WTC11 (cell line): ENCODE measurements at regions not wholly inside any gene's neighbourhood (a gene's known extent, or its start where the extent isn't known, plus 50 kb on each side); places are given as distances from the start of the nearest gene placed in this dataset.

ENCODE experiments used
- ATAC-seq: fragments of 200-7000 bp; cut with Tn5 transposase; 2 replicates; pipeline ENCODE4 v1.10.0; 2021; ENCODE audit warnings: mild to moderate bottlenecking, moderate library complexity
- CTCF ChIA-PET: fragments of 300-600 bp; sonication (Branson Sonifier 250); formaldehyde crosslinking; loops from one replicate; lab custom pipeline; 2021; ENCODE audit warnings: antibody characterized with exemption; lab: Charles Lee
- POLR2A ChIA-PET: fragments of 350-600 bp; sonication (Branson Sonifier 250); formaldehyde crosslinking; loops from one replicate; lab custom pipeline; 2021; ENCODE audit warnings: antibody characterized with exemption; lab: Charles Lee
- DNase-seq: peaks from one replicate; pipeline ENCODE4 v3.0.0; 2021; ENCODE audit warnings: low spot score
- H3K27ac Mint-ChIP-seq: 2 replicates; pipeline ENCODE4 v1.8.0; 2021; ENCODE audit warnings: mixed read lengths
- H3K27me3 Mint-ChIP-seq: 2 replicates; pipeline ENCODE4 v1.8.0; 2021; ENCODE audit warnings: low read depth, mild to moderate bottlenecking, moderate library complexity, mixed read lengths
- H3K36me3 Mint-ChIP-seq: 2 replicates; pipeline ENCODE4 v1.8.0; 2021; ENCODE audit warnings: mixed read lengths
- H3K4me1 Mint-ChIP-seq: 2 replicates; pipeline ENCODE4 v1.8.0; 2022; ENCODE audit warnings: mixed read lengths
- H3K4me3 Mint-ChIP-seq: 2 replicates; pipeline ENCODE4 v1.8.0; 2021; ENCODE audit warnings: mild to moderate bottlenecking, moderate library complexity, mixed read lengths
- H3K9me3 Mint-ChIP-seq: 2 replicates; pipeline ENCODE4 v1.8.0; 2021; ENCODE audit warnings: mixed read lengths
- CREM ChIP-seq: sonication (generic); formaldehyde crosslinking; IDR thresholded peaks from 2 replicates; pipeline ENCODE4 v1.8.1; 2022; ENCODE audit warnings: mild to moderate bottlenecking, missing genetic modification reagents, moderate library complexity
- CTCF ChIP-seq: fragments of 200-600 bp; IDR thresholded peaks from 2 replicates; pipeline ENCODE4 v1.8.0; 2022; ENCODE audit warnings: antibody characterized with exemption
- E2F5 ChIP-seq: sonication (generic); formaldehyde crosslinking; IDR thresholded peaks from 2 replicates; pipeline ENCODE4 v1.8.1; 2022; ENCODE audit warnings: mild to moderate bottlenecking, moderate library complexity, missing genetic modification reagents
- ELF4 ChIP-seq: sonication (generic); formaldehyde crosslinking; IDR thresholded peaks from 2 replicates; pipeline ENCODE4 v1.8.1; 2022; ENCODE audit warnings: low read depth, mild to moderate bottlenecking, moderate library complexity, missing genetic modification reagents
- ETV6 ChIP-seq: sonication (generic); formaldehyde crosslinking; IDR thresholded peaks from 2 replicates; pipeline ENCODE4 v1.8.1; 2022; ENCODE audit warnings: mild to moderate bottlenecking, missing genetic modification reagents
- FOXK1 ChIP-seq: sonication (generic); formaldehyde crosslinking; IDR thresholded peaks from 2 replicates; pipeline ENCODE4 v1.8.0; 2022; ENCODE audit warnings: mild to moderate bottlenecking, moderate library complexity, missing genetic modification reagents
- MAX ChIP-seq: sonication (generic); formaldehyde crosslinking; IDR thresholded peaks from 2 replicates; pipeline ENCODE4 v1.8.0; 2022; ENCODE audit warnings: mild to moderate bottlenecking, missing genetic modification reagents
- MLX ChIP-seq: sonication (generic); formaldehyde crosslinking; IDR thresholded peaks from 2 replicates; pipeline ENCODE4 v1.8.1; 2023; ENCODE audit warnings: mild to moderate bottlenecking, missing genetic modification reagents, moderate library complexity
- MXD4 ChIP-seq: fragments of 250-450 bp; sonication (Bioruptor Pico); IDR thresholded peaks from 2 replicates; pipeline ENCODE4 v1.8.0; 2021; ENCODE audit warnings: mild to moderate bottlenecking, moderate library complexity, borderline replicate concordance
- NFE2L1 ChIP-seq: sonication (generic); formaldehyde crosslinking; IDR thresholded peaks from 2 replicates; pipeline ENCODE4 v1.8.1; 2023; ENCODE audit warnings: missing genetic modification reagents
- NFYB ChIP-seq: sonication (generic); formaldehyde crosslinking; conservative IDR thresholded peaks from 2 replicates; pipeline ENCODE4 v1.8.0; 2022; ENCODE audit warnings: low read depth, missing genetic modification reagents
- OVOL2 ChIP-seq: fragments of 250-450 bp; sonication (Bioruptor Pico); IDR thresholded peaks from 2 replicates; pipeline ENCODE4 v1.9.0; 2021; ENCODE audit warnings: mild to moderate bottlenecking, borderline replicate concordance
- PREB ChIP-seq: sonication (generic); formaldehyde crosslinking; IDR thresholded peaks from 2 replicates; pipeline ENCODE4 v1.8.1; 2022; ENCODE audit warnings: mild to moderate bottlenecking, missing genetic modification reagents, moderate library complexity, borderline replicate concordance
- SOX15 ChIP-seq: fragments of 250-450 bp; sonication (Bioruptor Pico); IDR thresholded peaks from 2 replicates; pipeline ENCODE4 v1.9.0; 2021; ENCODE audit warnings: mild to moderate bottlenecking
- TCF7 ChIP-seq: sonication (generic); formaldehyde crosslinking; IDR thresholded peaks from 2 replicates; pipeline ENCODE4 v1.8.0; 2022; ENCODE audit warnings: mild to moderate bottlenecking, low read depth, missing genetic modification reagents, moderate library complexity
- ZNF219 ChIP-seq: sonication (generic); formaldehyde crosslinking; IDR thresholded peaks from 2 replicates; pipeline ENCODE4 v1.8.0; 2023; ENCODE audit warnings: missing genetic modification reagents, mild to moderate bottlenecking, borderline replicate concordance
- ZNF232 ChIP-seq: sonication (generic); formaldehyde crosslinking; IDR thresholded peaks from 2 replicates; pipeline ENCODE4 v1.8.0; 2022; ENCODE audit warnings: mild to moderate bottlenecking, missing genetic modification reagents
- ZNF281 ChIP-seq: sonication (generic); formaldehyde crosslinking; IDR thresholded peaks from 2 replicates; pipeline ENCODE4 v1.8.0; 2023; ENCODE audit warnings: mild to moderate bottlenecking, missing genetic modification reagents
- ZNF416 ChIP-seq: fragments of 250-450 bp; sonication (Bioruptor Pico); IDR thresholded peaks from 2 replicates; pipeline ENCODE4 v1.9.0; 2021; ENCODE audit warnings: mild to moderate bottlenecking, inconsistent platforms
- ZNF423 ChIP-seq: fragments of 250-450 bp; sonication (Bioruptor Pico); IDR thresholded peaks from 2 replicates; pipeline ENCODE4 v2.1.2; 2022; ENCODE audit warnings: mild to moderate bottlenecking, moderate library complexity
- ZNF512 ChIP-seq: sonication (generic); formaldehyde crosslinking; IDR thresholded peaks from 2 replicates; pipeline ENCODE4 v1.8.1; 2022; ENCODE audit warnings: missing genetic modification reagents, borderline replicate concordance
- ZNF532 ChIP-seq: fragments of 250-450 bp; sonication (Bioruptor Pico); IDR thresholded peaks from 2 replicates; pipeline ENCODE4 v1.9.0; 2021; ENCODE audit warnings: mild to moderate bottlenecking, borderline replicate concordance

- Mint-ChIP-seq H3K4me1 (peaks cover 3% of the 10 kb centered on the region), H3K27ac (no peak overlapping the region), H3K9me3 (no peaks in the 10 kb centered on the region), H3K4me3 (no peak overlapping the region), H3K27me3 (peaks cover 3% of the 10 kb centered on the region; the same call in 1 of the 2 replicates), H3K36me3 (no peaks in the 10 kb centered on the region)
- POLR2A ChIA-PET = interaction anchor here (0.6 kb wide), 1 partner anchor 495 kb away, joined by 3 read pairs; no protein-coding TSS in a partner anchor
- ATAC-seq (no peak), DNase-seq (no peak)
- TF ChIP-seq PREB (CRISPR knock-in tag) (no peak), MXD4 (no peak), ETV6 (CRISPR knock-in tag) (no peak), CREM (CRISPR knock-in tag) (no peak), TCF7 (CRISPR knock-in tag) (no peak), ZNF416 (CRISPR knock-in tag) (no peak), FOXK1 (CRISPR knock-in tag) (no peak), CTCF (no peak), ELF4 (CRISPR knock-in tag) (no peak), MLX (CRISPR knock-in tag) (no peak)
- TF ChIP-seq, all 79 proteins: peak for 0
- CTCF ChIA-PET = interaction anchor here (0.6 to 1.1 kb wide), 3 partner anchors 31 to 118 kb away, joined by 3 read pairs; no protein-coding TSS in a partner anchor
These were observed 143.5 kb upstream of the GHITM start for GRCh38 chr10:83995738-83996331.

GRCh38 chr10:84004221-84004620, 135.1 kb upstream of the GHITM start:
- ATAC-seq = no peak
- no peak overlapping the region for H3K4me3 Mint-ChIP-seq
- H3K36me3 Mint-ChIP-seq = no peaks in the 10 kb centered on the region
- DNase-seq = no peak
- no peaks in the 10 kb centered on the region for H3K9me3 Mint-ChIP-seq
- POLR2A ChIA-PET = no interaction called here
- CTCF ChIA-PET = no interaction called here
- H3K4me1 Mint-ChIP-seq = no peaks in the 10 kb centered on the region
- H3K27me3 Mint-ChIP-seq = no peaks in the 10 kb centered on the region
- H3K27ac Mint-ChIP-seq = no peak overlapping the region
- TF ChIP-seq ZNF281 (no peak), NFE2L1 (CRISPR knock-in tag) (no peak), ZNF232 (CRISPR knock-in tag) (no peak), E2F5 (CRISPR knock-in tag) (no peak), MAX (CRISPR knock-in tag) (no peak), ZNF219 (CRISPR knock-in tag) (no peak), ZNF532 (CRISPR knock-in tag) (no peak), SOX15 (no peak), ZNF423 (no peak), OVOL2 (CRISPR knock-in tag) (no peak), NFYB (CRISPR knock-in tag) (no peak), ZNF512 (no peak)
